Bronchial epithelial cell (primary cell): ENCODE measurements at regions not wholly inside any gene's neighbourhood (a gene's known extent, or its start where the extent isn't known, plus 50 kb on each side); places are given as distances from the start of the nearest gene placed in this dataset.

ENCODE experiments used
- DNase-seq: peaks from one replicate; pipeline ENCODE4 v3.0.0-alpha.2; 2010; ENCODE audit warnings: low read depth
- FAIRE-seq: peaks from 2 replicates; lab custom pipeline; 2011; peaks lifted over from hg19 to GRCh38; lab: Jason Lieb, UNC
- H3K27me3 ChIP-seq: 2 replicates; pipeline ENCODE4 v1.5.1; 2011; ENCODE audit warnings: low read length; ENCODE audit not compliant: control insufficient read depth, insufficient read depth
- H3K36me3 ChIP-seq: 2 replicates; pipeline ENCODE4 v1.5.1; 2011; ENCODE audit warnings: low read length; ENCODE audit not compliant: control insufficient read depth, insufficient read depth
- H3K4me3 ChIP-seq: 2 replicates; pipeline ENCODE4 v1.5.1; 2011; ENCODE audit warnings: mild to moderate bottlenecking, low read depth, low read length, control low read depth
- TF ChIP-seq, protein P1 (sequence below): IDR thresholded peaks from 2 replicates; pipeline ENCODE4 v1.5.1; 2011; ENCODE audit warnings: mild to moderate bottlenecking, moderate library complexity, low read length, control low read depth, inconsistent platforms; ENCODE audit not compliant: insufficient read depth, severe bottlenecking

DNA sequence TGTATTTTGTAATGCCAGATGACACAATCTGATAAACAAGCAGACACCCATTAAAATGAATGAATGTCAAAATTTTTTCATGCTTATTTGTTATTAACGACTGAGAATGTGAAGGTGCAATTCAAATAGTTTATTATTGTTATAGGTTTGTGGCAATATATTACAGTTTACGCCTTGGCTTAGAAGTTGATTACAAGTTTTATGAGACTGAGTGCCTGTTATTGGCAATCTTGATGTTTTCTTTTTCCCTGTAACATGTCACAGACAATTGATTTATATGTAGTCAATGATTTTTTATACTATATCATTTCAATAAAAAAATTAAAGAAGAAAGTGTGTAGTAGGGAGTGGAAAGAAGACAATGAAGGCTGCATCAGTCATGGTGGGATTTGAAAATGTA is 144.1 kb upstream of the EEF1E1 start:
- Histone ChIP-seq H3K27me3 (no peaks in the 10 kb centered on the region), H3K36me3 (no peaks in the 10 kb centered on the region), H3K4me3 (no peak overlapping the region)
- TF ChIP-seq, protein P1, sequence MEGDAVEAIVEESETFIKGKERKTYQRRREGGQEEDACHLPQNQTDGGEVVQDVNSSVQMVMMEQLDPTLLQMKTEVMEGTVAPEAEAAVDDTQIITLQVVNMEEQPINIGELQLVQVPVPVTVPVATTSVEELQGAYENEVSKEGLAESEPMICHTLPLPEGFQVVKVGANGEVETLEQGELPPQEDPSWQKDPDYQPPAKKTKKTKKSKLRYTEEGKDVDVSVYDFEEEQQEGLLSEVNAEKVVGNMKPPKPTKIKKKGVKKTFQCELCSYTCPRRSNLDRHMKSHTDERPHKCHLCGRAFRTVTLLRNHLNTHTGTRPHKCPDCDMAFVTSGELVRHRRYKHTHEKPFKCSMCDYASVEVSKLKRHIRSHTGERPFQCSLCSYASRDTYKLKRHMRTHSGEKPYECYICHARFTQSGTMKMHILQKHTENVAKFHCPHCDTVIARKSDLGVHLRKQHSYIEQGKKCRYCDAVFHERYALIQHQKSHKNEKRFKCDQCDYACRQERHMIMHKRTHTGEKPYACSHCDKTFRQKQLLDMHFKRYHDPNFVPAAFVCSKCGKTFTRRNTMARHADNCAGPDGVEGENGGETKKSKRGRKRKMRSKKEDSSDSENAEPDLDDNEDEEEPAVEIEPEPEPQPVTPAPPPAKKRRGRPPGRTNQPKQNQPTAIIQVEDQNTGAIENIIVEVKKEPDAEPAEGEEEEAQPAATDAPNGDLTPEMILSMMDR, result no peak
- no peak for FAIRE-seq
- DNase-seq, result no peak

DNA sequence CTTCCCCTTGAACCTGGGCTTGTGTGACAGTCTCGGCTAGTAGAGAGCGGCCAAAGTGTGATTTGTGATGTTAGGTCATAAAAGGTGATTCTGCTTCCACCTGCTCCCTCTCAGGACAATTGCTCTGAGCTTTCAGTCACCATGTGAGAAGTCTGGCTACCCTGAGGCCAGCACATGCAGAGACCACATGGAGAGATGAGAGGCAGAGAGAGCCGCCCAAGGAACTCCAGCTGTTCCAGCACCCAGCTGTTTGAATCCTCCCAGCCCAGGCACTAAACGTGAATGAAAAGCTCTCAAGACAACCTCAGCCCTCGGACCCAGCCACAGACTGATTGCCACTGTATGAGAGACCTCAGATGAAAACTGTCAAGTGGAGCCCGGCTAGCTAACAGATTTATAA is 143.4 kb upstream of the EEF1E1 start:
- Histone ChIP-seq H3K36me3 (no peaks in the 10 kb centered on the region), H3K27me3 (no peaks in the 10 kb centered on the region), H3K4me3 (no peak overlapping the region)
- TF ChIP-seq, protein P1, result no peak
- no peak for DNase-seq
- FAIRE-seq, result peak; percentile 64

DNA sequence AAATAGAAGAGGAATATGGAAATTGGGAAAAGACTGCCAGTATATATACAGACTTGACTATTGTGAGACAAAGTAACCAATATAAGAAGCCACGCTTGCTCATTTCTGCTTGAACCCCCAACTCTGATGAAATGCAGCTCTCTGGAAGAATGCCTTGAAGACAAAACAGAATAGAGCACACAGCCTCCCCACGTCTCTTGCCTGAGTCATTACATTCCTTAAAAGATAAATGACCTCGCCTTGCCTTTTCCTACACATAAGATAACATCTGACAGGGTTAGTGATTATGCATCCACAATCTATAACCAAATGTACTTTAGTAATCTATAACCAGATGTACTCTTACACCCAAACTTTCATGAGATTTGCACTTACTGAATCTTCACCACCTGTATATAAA is 141.1 kb upstream of the EEF1E1 start:
- no peaks in the 10 kb centered on the region for H3K27me3 ChIP-seq
- TF ChIP-seq, protein P1, result no peak
- H3K36me3 ChIP-seq, result no peaks in the 10 kb centered on the region
- FAIRE-seq (no peak), DNase-seq (peak; percentile 12)
- no peak overlapping the region for H3K4me3 ChIP-seq

DNA sequence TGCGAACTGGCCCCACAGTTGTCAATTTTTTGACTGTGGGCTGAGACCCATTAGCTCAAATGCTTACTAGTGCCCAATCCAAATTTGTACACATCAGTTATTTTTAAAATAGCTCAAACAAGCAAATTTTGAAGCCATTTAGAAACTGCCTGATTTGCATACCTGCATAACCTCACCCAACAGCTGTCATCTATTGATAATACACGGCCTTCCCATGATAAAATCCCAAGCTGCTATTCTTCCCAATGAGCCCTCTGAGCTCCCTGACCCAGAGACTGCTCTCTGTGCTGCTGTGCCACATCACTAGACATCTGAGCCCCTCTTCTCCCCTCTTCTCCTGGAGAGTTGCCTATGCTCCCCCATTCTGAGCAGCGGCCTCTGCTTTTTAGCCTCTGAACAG is 140.5 kb upstream of the EEF1E1 start:
- H3K4me3 ChIP-seq, result no peak overlapping the region
- FAIRE-seq (no peak), DNase-seq (no peak)
- no peaks in the 10 kb centered on the region for H3K36me3 ChIP-seq
- H3K27me3 ChIP-seq, result no peaks in the 10 kb centered on the region
- TF ChIP-seq, protein P1, result no peak

DNA sequence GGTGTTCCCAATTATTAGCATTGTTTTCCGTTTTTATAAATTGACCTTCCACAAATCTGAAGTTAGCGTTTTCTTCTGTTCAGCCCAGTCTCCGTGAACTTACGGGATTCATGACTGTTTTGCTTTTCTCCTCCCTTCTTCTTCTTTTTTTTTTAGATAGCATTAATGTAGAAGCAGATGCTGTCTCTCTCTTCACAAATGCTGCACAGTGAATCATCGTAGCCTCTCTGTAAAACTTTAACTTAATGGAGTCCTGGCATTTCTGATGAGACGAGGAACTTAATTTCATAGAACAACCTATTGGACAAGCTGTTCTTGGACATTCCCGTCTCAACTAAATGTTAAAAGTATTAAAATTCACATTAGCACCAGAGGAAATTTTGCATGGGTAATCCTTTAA is 138.0 kb upstream of the EEF1E1 start:
- FAIRE-seq (no peak), DNase-seq (no peak)
- H3K36me3 ChIP-seq, result no peaks in the 10 kb centered on the region
- H3K27me3 ChIP-seq, result no peaks in the 10 kb centered on the region
- no peak overlapping the region for H3K4me3 ChIP-seq
- TF ChIP-seq, protein P1, result no peak
